Choroid plexus epithelial cell (primary cell): ENCODE measurements at regions not wholly inside any gene's neighbourhood (a gene's known extent, or its start where the extent isn't known, plus 50 kb on each side); places are given as distances from the start of the nearest gene placed in this dataset.
A peak's percentile ranks its signal among the peaks of the same experiment; 100 is the strongest.

Source experiments
- DNase-seq: peaks from one replicate; pipeline ENCODE4 v3.0.0-alpha.2; 2010; ENCODE audit warnings: low read depth
- H3K4me3 ChIP-seq: 2 replicates; pipeline ENCODE4 v1.5.1; 2011; ENCODE audit warnings: low read depth, mild to moderate bottlenecking, control low read depth, low read length, moderate library complexity
- CTCF ChIP-seq: conservative IDR thresholded peaks from 2 replicates; pipeline ENCODE4 v1.5.1; 2011; ENCODE audit warnings: low read depth, mild to moderate bottlenecking, control low read depth, inconsistent platforms, low read length, moderate library complexity

DNA sequence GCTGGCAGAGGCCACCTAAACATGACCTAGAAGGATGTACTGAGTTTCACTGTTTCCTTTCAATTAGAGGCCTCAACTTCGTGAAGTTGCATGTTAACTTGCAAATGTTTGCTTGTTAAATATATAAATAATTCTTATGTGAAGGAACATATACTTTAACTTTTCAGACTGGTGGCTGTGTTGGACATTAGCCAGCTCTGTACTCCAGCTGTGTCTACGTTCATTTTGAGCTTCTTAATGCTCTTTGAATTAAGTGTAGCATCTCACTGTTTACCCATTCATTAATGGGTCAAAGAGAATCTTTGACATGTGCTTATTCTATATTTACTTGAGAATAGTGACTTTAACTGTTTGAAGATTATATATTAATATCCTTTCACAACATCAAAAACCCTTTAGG, 823.2 kb upstream of the ID2 start:
- no peak for DNase-seq
- TF ChIP-seq CTCF: no peak
- H3K4me3 ChIP-seq: no peak overlapping the region

- DNase-seq: peak; percentile 45
- no peak for TF ChIP-seq CTCF
- no peak overlapping the region for H3K4me3 ChIP-seq
Observed at GRCh38 chr2:7860693-7861092, 821.2 kb upstream of the ID2 start.

DNA sequence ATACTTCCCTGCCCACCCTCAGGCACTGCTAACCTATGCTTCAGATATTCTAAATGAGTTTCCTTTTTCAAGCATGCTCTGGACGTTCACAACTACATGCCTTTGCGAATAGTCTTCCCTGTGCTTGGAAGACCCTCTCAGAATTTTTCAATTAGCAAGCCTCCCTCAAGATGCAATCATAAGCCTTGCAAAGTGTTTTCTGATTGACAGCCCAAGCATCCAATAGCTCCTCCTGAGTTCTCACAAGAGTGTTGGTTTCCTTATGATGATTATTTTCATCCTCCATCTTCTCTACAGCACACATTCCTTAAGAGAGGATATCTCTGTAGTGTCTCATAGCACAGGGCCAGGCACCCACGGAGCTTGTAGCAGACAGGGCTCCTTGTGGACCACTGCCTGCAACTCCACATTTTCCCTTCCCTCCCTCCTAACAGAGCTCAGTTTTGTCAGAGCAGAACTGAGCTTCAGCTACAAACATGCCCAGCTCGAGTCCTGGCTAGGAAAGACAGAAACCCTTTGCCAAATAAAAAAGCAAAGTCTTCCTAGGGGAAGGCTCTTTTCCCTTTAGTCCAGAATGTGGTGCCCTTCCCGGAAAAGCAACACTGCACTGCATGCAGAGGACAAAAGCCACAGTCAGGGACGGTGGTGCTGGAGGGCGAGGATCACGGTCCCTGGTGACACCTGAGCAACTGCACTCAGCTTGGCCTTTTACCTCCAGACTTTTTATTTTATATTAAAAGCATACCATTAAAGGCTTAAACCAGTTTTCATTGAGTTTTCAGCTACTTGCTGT, 819.8 kb upstream of the ID2 start:
- no peak overlapping the region for H3K4me3 ChIP-seq
- no peak for TF ChIP-seq CTCF
- no peak for DNase-seq

DNA sequence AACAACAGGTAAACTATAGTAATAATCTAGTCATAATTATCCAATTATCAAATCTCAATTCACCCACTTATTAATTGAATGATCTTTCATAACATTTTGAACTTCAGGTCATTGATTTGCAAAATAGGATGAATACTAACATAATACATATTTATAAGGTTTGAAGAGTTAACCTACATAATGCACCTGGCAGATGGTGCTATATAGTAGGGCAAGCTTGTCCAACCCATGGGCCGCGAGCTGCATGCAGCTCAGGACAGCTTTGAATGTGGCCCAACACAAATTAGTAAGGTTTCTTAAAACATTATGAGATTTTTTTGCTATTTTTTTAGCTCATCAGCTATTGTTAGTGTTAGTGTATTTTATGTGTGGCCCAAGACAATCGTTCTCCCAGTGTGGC, 815.8 kb upstream of the ID2 start:
- DNase-seq: no peak
- TF ChIP-seq CTCF: no peak
- H3K4me3 ChIP-seq: no peak overlapping the region

DNA sequence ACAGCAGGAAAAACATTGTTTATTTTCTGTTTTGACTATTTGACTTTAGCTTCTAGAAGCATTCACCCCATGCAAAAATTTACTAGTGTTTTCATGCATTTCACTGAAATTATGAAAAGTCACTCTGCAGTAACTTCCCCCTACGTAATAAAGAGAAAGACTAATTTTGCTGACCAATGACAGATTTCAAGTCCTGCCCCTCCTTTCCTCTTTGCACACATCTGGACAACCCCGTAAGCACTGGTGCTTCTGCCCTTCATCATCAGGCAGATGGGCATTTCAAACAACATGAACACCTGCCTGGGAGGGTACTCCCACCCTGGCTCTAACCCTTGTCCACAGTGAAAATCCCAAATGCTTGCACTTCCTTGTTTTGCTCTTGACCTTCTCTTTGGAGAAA, 815.0 kb upstream of the ID2 start:
- H3K4me3 ChIP-seq: no peak overlapping the region
- TF ChIP-seq CTCF: no peak
- no peak for DNase-seq

- DNase-seq: no peak
Observed at GRCh38 chr2:7867867-7868266, 814.0 kb upstream of the ID2 start.

More at GRCh38 chr2:7867867-7868266, 814.0 kb upstream of the ID2 start:
- no peak for TF ChIP-seq CTCF
- no peak overlapping the region for H3K4me3 ChIP-seq
